Body of pancreas (tissue), 4 donors: ENCODE measurements at regions not wholly inside any gene's neighbourhood (a gene's known extent, or its start where the extent isn't known, plus 50 kb on each side); places are given as distances from the start of the nearest gene placed in this dataset.

ENCODE experiments used
- CTCF ChIP-seq, 7 experiments: fragments of 450-650 bp in 4 of 7; fragments of 200-600 bp in 3 of 7; sonication (generic) in 3 of 7; IDR thresholded peaks; one replicate each; pipeline ENCODE4 v1.5.1; 2016 to 2019; ENCODE audit warnings: antibody characterized with exemption in 7 of 7
- POLR2A ChIP-seq, 3 donors: fragments of 450-650 bp; IDR thresholded peaks; one replicate each; pipeline ENCODE4 v1.6.1; 2016; ENCODE audit warnings: antibody characterized with exemption in 3 of 3, mild to moderate bottlenecking in 2 of 3

- TF ChIP-seq CTCF (IDR thresholded peaks at IDR 0.05) (no peak), POLR2A (IDR thresholded peaks at IDR 0.05) (no peak)
Measured at GRCh38 chr1:219492717-219493116, 120.2 kb downstream of the ZC3H11B start.
